ENCODE measurements at regions not wholly inside any gene's neighbourhood (a gene's known extent, or its start where the extent isn't known, plus 50 kb on each side); places are given as distances from the start of the nearest gene placed in this dataset.

DNA sequence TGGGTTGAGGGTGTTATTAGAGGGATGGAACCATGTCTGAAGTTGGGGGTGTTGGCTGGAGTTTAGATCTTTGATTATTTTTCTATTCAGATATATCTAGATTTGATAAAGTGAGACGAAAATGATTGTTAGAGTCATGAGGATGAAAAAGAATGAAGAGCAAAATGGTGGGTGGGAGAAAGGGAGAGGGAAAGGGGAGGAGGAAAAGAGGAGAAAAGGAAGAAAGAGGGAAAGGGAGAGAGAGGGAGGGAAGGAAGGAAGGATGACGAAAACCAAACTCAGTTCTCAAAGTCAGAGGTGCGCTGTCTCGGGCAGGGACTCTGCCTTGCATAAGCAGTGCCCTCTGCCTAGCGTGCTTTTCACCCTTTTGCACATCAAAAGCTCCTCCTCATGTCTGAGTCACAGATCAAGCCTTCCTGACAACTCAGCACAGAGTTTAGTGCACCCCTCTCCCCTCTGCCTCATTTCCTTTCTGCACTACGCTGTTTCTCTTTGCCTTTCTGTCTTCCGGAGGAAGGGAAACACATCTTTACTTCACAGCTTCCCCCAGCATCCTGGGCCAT is 225.8 kb upstream of the PROX1 start:
- Histone ChIP-seq H3K4me1 (ENCODE audit: control insufficient read depth in 1 of 2, insufficient read depth in 2 of 2, low read depth in 1 of 2, low read length in 1 of 2) (peaks cover 0 to 6% of the 10 kb centered on the region in 2 experiments; a peak in 1 of 4 replicates), H3K4me2 (no peak overlapping the region), H3K36me3 (replicated peaks in 1 of 2; ENCODE audit: control insufficient read depth in 1 of 2, insufficient read depth in 2 of 2, low read length in 1 of 2) (no peaks in the 10 kb centered on the region), H3K27me3 (ENCODE audit: insufficient read depth) (no peaks in the 10 kb centered on the region), H2AFZ (ENCODE audit: low read depth) (no peak overlapping the region), H3K9me2 (no peaks in the 10 kb centered on the region), H3K79me2 (ENCODE audit: insufficient read depth) (no peaks in the 10 kb centered on the region), H3F3A (replicated peaks; ENCODE audit: insufficient read depth) (no peaks in the 10 kb centered on the region), H4K20me1 (ENCODE audit: insufficient read depth) (no peaks in the 10 kb centered on the region), H3K9ac (no peak overlapping the region), H3K4me3 (ENCODE audit: low read depth in 2 of 2, low read length in 1 of 2) (no peak overlapping the region), H3K9me3 (no peaks in the 10 kb centered on the region; the same call in 1 of the 2 replicates), H3K27ac (ENCODE audit: low read depth in 2 of 2, low read length in 1 of 2) (no peak overlapping the region)
- DNase-seq, result no peak
- ChIA-PET CTCF (no interaction called here), POLR2A (no interaction called here)
- TF ChIP-seq FOXM1 (IDR thresholded peaks at IDR 0.05; ENCODE audit: low read depth) (no peak), GABPA (IDR thresholded peaks at IDR 0.05; ENCODE audit: low read depth) (no peak), EZH2phosphoT487 (IDR thresholded peaks at IDR 0.05; ENCODE audit: borderline replicate concordance, low read depth) (no peak), MEF2A (IDR thresholded peaks at IDR 0.05; ENCODE audit: borderline replicate concordance, low read depth) (no peak), JUND (IDR thresholded peaks at IDR 0.05) (no peak), RXRA (IDR thresholded peaks at IDR 0.05; ENCODE audit: borderline replicate concordance, low read depth) (no peak), NFIC (IDR thresholded peaks at IDR 0.05; ENCODE audit: borderline replicate concordance) (no peak)
- WGBS (ENCODE audit: low lambda C conversion rate), result 35% methylated on average over 7 of the region's 7 CpGs

DNA sequence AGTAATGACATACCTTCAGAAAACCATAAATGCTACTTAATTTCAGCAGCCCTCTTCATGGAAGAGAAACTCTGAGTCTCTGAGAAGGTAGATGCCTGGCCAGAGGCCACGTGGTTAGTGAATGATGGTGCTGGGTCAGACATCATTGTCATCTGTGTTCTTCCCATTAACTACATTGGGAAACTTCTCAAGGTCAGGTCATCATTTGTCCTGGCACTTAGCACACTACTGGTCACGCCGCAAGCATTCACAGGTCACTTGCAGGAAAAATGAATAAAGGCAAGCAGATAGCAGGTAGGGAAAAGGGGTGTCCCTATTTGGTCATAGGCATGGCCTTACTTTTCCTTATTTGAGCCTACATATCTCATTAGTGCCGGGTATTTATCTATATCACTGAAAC is 220.1 kb upstream of the PROX1 start:
- Histone ChIP-seq H3F3A (replicated peaks; ENCODE audit: insufficient read depth) (no peaks in the 10 kb centered on the region), H3K4me3 (ENCODE audit: low read depth in 2 of 2, low read length in 1 of 2) (no peak overlapping the region), H3K9me2 (no peaks in the 10 kb centered on the region), H2AFZ (ENCODE audit: low read depth) (no peak overlapping the region), H3K36me3 (replicated peaks in 1 of 2; ENCODE audit: control insufficient read depth in 1 of 2, insufficient read depth in 2 of 2, low read length in 1 of 2) (no peaks in the 10 kb centered on the region), H3K4me1 (ENCODE audit: control insufficient read depth in 1 of 2, insufficient read depth in 2 of 2, low read depth in 1 of 2, low read length in 1 of 2) (no peaks in the 10 kb centered on the region), H3K27ac (ENCODE audit: low read depth in 2 of 2, low read length in 1 of 2) (no peak overlapping the region), H3K9me3 (peaks cover 5% of the 10 kb centered on the region; the same call in 1 of the 2 replicates), H3K27me3 (ENCODE audit: insufficient read depth) (no peaks in the 10 kb centered on the region), H3K79me2 (ENCODE audit: insufficient read depth) (no peaks in the 10 kb centered on the region), H3K4me2 (no peak overlapping the region), H4K20me1 (ENCODE audit: insufficient read depth) (no peaks in the 10 kb centered on the region), H3K9ac (no peak overlapping the region)
- DNase-seq, result no peak
- CTCF ChIA-PET, result no interaction called here
- 49% methylated on average over 4 of the region's 4 CpGs for WGBS (ENCODE audit: low lambda C conversion rate)
- no peak for TF ChIP-seq CHD2 (IDR thresholded peaks at IDR 0.05; ENCODE audit: low read length, partially characterized antibody)
- TF ChIP-seq SMC3 (IDR thresholded peaks at IDR 0.05; ENCODE audit: low read depth, low read length), result no peak
- TF ChIP-seq TAF1 (IDR thresholded peaks at IDR 0.05; ENCODE audit: borderline replicate concordance, low read depth, low read length), result no peak
- TF ChIP-seq, protein P1, sequence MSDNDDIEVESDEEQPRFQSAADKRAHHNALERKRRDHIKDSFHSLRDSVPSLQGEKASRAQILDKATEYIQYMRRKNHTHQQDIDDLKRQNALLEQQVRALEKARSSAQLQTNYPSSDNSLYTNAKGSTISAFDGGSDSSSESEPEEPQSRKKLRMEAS (IDR thresholded peaks at IDR 0.05; ENCODE audit: low read depth), result no peak
- POLR2A ChIA-PET, result no interaction called here

All from SK-N-SH (cell line).